ENCODE measurements at regions not wholly inside any gene's neighbourhood (a gene's known extent, or its start where the extent isn't known, plus 50 kb on each side); places are given as distances from the start of the nearest gene placed in this dataset.

GRCh38 chr11:98104249-98104648 lies 916.5 kb upstream of the CNTN5 start:
- DNase-seq (ENCODE audit: low read depth, low spot score) (no peak), FAIRE-seq (no peak)
- Histone ChIP-seq H3K9me1 (ENCODE audit: control insufficient read depth, extremely low read depth, insufficient read depth, low read length) (no peaks in the 10 kb centered on the region), H3K4me1 (ENCODE audit: control insufficient read depth, extremely low read depth, insufficient read depth, low read length) (no peaks in the 10 kb centered on the region), H3K4me2 (ENCODE audit: control insufficient read depth, extremely low read depth, insufficient read depth, low read depth, low read length) (no peak overlapping the region), H4K20me1 (ENCODE audit: control insufficient read depth, extremely low read depth, insufficient read depth, low read length) (no peaks in the 10 kb centered on the region), H3K4me3 (ENCODE audit: control insufficient read depth in 2 of 3, extremely low read depth in 1 of 3, insufficient read depth in 2 of 3, low read depth in 1 of 3, low read length in 3 of 3) (no peak overlapping the region), H3K9me3 (ENCODE audit: control insufficient read depth, low read depth, low read length) (no peaks in the 10 kb centered on the region), H3K27ac (ENCODE audit: control insufficient read depth, insufficient read depth, low read length) (no peak overlapping the region), H3K79me2 (ENCODE audit: control insufficient read depth, insufficient read depth, low read length) (no peaks in the 10 kb centered on the region), H3K9ac (ENCODE audit: control insufficient read depth, extremely low read depth, insufficient read depth, low read length) (no peak overlapping the region), H3K27me3 (ENCODE audit: control insufficient read depth, extremely low read depth, insufficient read depth, low read length) (no peaks in the 10 kb centered on the region), H2AFZ (ENCODE audit: control insufficient read depth, low read length) (no peak overlapping the region), H3K36me3 (ENCODE audit: control insufficient read depth in 2 of 2, extremely low read depth in 1 of 2, insufficient read depth in 2 of 2, low read length in 2 of 2) (no peaks in the 10 kb centered on the region)
- dilution Hi-C loops (cut with MboI; ENCODE audit: extremely low pct_ligation_motif_present, low sequenced_read_pairs): no loop called here
- no peak for TF ChIP-seq EZH2 (IDR thresholded peaks at IDR 0.05; ENCODE audit: low read length)

DNA sequence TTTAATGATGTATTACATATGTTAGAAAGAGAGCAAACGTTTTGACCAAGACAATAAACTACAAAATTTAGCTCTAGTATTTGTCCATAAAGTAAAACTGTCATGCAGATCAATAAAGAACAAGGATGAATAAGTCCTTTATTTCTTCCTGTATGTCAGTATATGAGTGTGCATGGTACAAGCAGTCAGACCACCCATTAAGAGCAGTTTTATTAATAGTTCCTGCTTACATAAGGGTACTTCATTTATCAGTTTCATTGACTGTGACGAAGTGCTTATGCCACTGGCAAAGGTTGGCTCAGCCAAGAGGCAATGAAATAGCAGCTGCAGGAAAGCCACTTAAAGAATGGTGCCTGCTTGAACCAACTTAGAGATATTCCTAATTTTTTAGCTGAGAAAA lies 913.0 kb upstream of the CNTN5 start:
- Histone ChIP-seq H3K27me3 (ENCODE audit: control insufficient read depth, extremely low read depth, insufficient read depth, low read length) (no peaks in the 10 kb centered on the region), H4K20me1 (ENCODE audit: control insufficient read depth, extremely low read depth, insufficient read depth, low read length) (no peaks in the 10 kb centered on the region), H3K4me2 (ENCODE audit: control insufficient read depth, extremely low read depth, insufficient read depth, low read depth, low read length) (no peak overlapping the region), H3K4me3 (ENCODE audit: control insufficient read depth in 2 of 3, extremely low read depth in 1 of 3, insufficient read depth in 2 of 3, low read depth in 1 of 3, low read length in 3 of 3) (no peak overlapping the region), H3K27ac (ENCODE audit: control insufficient read depth, insufficient read depth, low read length) (no peak overlapping the region), H2AFZ (ENCODE audit: control insufficient read depth, low read length) (no peak overlapping the region), H3K9ac (ENCODE audit: control insufficient read depth, extremely low read depth, insufficient read depth, low read length) (no peak overlapping the region), H3K36me3 (ENCODE audit: control insufficient read depth in 2 of 2, extremely low read depth in 1 of 2, insufficient read depth in 2 of 2, low read length in 2 of 2) (no peaks in the 10 kb centered on the region), H3K9me1 (ENCODE audit: control insufficient read depth, extremely low read depth, insufficient read depth, low read length) (no peaks in the 10 kb centered on the region), H3K4me1 (ENCODE audit: control insufficient read depth, extremely low read depth, insufficient read depth, low read length) (no peaks in the 10 kb centered on the region), H3K79me2 (ENCODE audit: control insufficient read depth, insufficient read depth, low read length) (no peaks in the 10 kb centered on the region), H3K9me3 (ENCODE audit: control insufficient read depth, low read depth, low read length) (no peaks in the 10 kb centered on the region)
- FAIRE-seq: no peak
- TF ChIP-seq, protein P1, sequence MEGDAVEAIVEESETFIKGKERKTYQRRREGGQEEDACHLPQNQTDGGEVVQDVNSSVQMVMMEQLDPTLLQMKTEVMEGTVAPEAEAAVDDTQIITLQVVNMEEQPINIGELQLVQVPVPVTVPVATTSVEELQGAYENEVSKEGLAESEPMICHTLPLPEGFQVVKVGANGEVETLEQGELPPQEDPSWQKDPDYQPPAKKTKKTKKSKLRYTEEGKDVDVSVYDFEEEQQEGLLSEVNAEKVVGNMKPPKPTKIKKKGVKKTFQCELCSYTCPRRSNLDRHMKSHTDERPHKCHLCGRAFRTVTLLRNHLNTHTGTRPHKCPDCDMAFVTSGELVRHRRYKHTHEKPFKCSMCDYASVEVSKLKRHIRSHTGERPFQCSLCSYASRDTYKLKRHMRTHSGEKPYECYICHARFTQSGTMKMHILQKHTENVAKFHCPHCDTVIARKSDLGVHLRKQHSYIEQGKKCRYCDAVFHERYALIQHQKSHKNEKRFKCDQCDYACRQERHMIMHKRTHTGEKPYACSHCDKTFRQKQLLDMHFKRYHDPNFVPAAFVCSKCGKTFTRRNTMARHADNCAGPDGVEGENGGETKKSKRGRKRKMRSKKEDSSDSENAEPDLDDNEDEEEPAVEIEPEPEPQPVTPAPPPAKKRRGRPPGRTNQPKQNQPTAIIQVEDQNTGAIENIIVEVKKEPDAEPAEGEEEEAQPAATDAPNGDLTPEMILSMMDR (optimal IDR thresholded peaks at IDR 0.05 in 1 of 3, IDR thresholded peaks at IDR 0.05 in 1 of 3, conservative IDR thresholded peaks at IDR 0.05 in 1 of 3; ENCODE audit: extremely low read depth in 1 of 3, insufficient read depth in 2 of 3, low read length in 3 of 3): no peak
- TF ChIP-seq EZH2 (IDR thresholded peaks at IDR 0.05; ENCODE audit: low read length): no peak
- dilution Hi-C loops (cut with MboI; ENCODE audit: extremely low pct_ligation_motif_present, low sequenced_read_pairs): no loop called here
- DNase-seq (ENCODE audit: low read depth, low spot score): no peak

GRCh38 chr11:98110030-98110429 lies 910.7 kb upstream of the CNTN5 start:
- H2AFZ ChIP-seq (ENCODE audit: control insufficient read depth, low read length): no peak overlapping the region
- H3K4me3 ChIP-seq (ENCODE audit: control insufficient read depth in 2 of 3, extremely low read depth in 1 of 3, insufficient read depth in 2 of 3, low read depth in 1 of 3, low read length in 3 of 3): no peak overlapping the region
- no peaks in the 10 kb centered on the region for H3K9me1 ChIP-seq (ENCODE audit: control insufficient read depth, extremely low read depth, insufficient read depth, low read length)
- H3K27me3 ChIP-seq (ENCODE audit: control insufficient read depth, extremely low read depth, insufficient read depth, low read length): no peaks in the 10 kb centered on the region
- FAIRE-seq (no peak), DNase-seq (ENCODE audit: low read depth, low spot score) (no peak)
- dilution Hi-C loops (cut with MboI; ENCODE audit: extremely low pct_ligation_motif_present, low sequenced_read_pairs): no loop called here
- no peaks in the 10 kb centered on the region for H4K20me1 ChIP-seq (ENCODE audit: control insufficient read depth, extremely low read depth, insufficient read depth, low read length)
- TF ChIP-seq, protein P1 (optimal IDR thresholded peaks at IDR 0.05 in 1 of 3, IDR thresholded peaks at IDR 0.05 in 1 of 3, conservative IDR thresholded peaks at IDR 0.05 in 1 of 3; ENCODE audit: extremely low read depth in 1 of 3, insufficient read depth in 2 of 3, low read length in 3 of 3): no peak
- no peak for TF ChIP-seq EZH2 (IDR thresholded peaks at IDR 0.05; ENCODE audit: low read length)
- H3K36me3 ChIP-seq (ENCODE audit: control insufficient read depth in 2 of 2, extremely low read depth in 1 of 2, insufficient read depth in 2 of 2, low read length in 2 of 2): no peaks in the 10 kb centered on the region
- no peaks in the 10 kb centered on the region for H3K9me3 ChIP-seq (ENCODE audit: control insufficient read depth, low read depth, low read length)
- H3K79me2 ChIP-seq (ENCODE audit: control insufficient read depth, insufficient read depth, low read length): no peaks in the 10 kb centered on the region
- H3K27ac ChIP-seq (ENCODE audit: control insufficient read depth, insufficient read depth, low read length): no peak overlapping the region
- no peak overlapping the region for H3K9ac ChIP-seq (ENCODE audit: control insufficient read depth, extremely low read depth, insufficient read depth, low read length)
- no peak overlapping the region for H3K4me2 ChIP-seq (ENCODE audit: control insufficient read depth, extremely low read depth, insufficient read depth, low read depth, low read length)
- H3K4me1 ChIP-seq (ENCODE audit: control insufficient read depth, extremely low read depth, insufficient read depth, low read length): no peaks in the 10 kb centered on the region
